ENCODE measurements at regions not wholly inside any gene's neighbourhood (a gene's known extent, or its start where the extent isn't known, plus 50 kb on each side); places are given as distances from the start of the nearest gene placed in this dataset.

- no peak overlapping the region for H3K27ac Mint-ChIP-seq (ENCODE audit: low read depth, unreplicated experiment)
- TF ChIP-seq CTCF (IDR thresholded peaks at IDR 0.05; ENCODE audit: unreplicated experiment) = no peak
- peaks cover 5% of the 10 kb centered on the region for H3K9me3 Mint-ChIP-seq (ENCODE audit: unreplicated experiment)
- no TSS peak for BruUV-seq (replicated peaks)
- ChIA-PET POLR2A (no interaction called here), CTCF (no interaction called here)
- no peak for DNase-seq (ENCODE audit: unreplicated experiment)
- no peaks in the 10 kb centered on the region for H3K4me1 Mint-ChIP-seq (ENCODE audit: insufficient read depth, unreplicated experiment)
- no peak overlapping the region for H3K4me3 Mint-ChIP-seq (ENCODE audit: unreplicated experiment)
- no peaks in the 10 kb centered on the region for H3K27me3 Mint-ChIP-seq (ENCODE audit: insufficient read depth, unreplicated experiment)
- H3K36me3 Mint-ChIP-seq (ENCODE audit: insufficient read depth, unreplicated experiment) = no peaks in the 10 kb centered on the region
- intact Hi-C loops (cut with micrococcal nuclease) = no loop called here
These were observed 250.7 kb upstream of the SALL3 start for GRCh38 chr18:78728784-78729467.

GRCh38 chr18:78730546-78730945, 249.1 kb upstream of the SALL3 start:
- ChIA-PET POLR2A (no interaction called here), CTCF (no interaction called here)
- H3K9me3 Mint-ChIP-seq (ENCODE audit: unreplicated experiment) = peaks cover 5% of the 10 kb centered on the region
- BruUV-seq (replicated peaks) = no TSS peak
- H3K4me3 Mint-ChIP-seq (ENCODE audit: unreplicated experiment) = no peak overlapping the region
- no peak for TF ChIP-seq CTCF (IDR thresholded peaks at IDR 0.05; ENCODE audit: unreplicated experiment)
- H3K36me3 Mint-ChIP-seq (ENCODE audit: insufficient read depth, unreplicated experiment) = no peaks in the 10 kb centered on the region
- H3K27ac Mint-ChIP-seq (ENCODE audit: low read depth, unreplicated experiment) = no peak overlapping the region
- no peaks in the 10 kb centered on the region for H3K27me3 Mint-ChIP-seq (ENCODE audit: insufficient read depth, unreplicated experiment)
- no peak for DNase-seq (ENCODE audit: unreplicated experiment)
- intact Hi-C loops (cut with micrococcal nuclease) = no loop called here
- no peaks in the 10 kb centered on the region for H3K4me1 Mint-ChIP-seq (ENCODE audit: insufficient read depth, unreplicated experiment)

- BruUV-seq (replicated peaks) = no TSS peak
- intact Hi-C loops (cut with micrococcal nuclease) = no loop called here
- POLR2A ChIA-PET = no interaction called here
- no peak for DNase-seq (ENCODE audit: unreplicated experiment)
- no peaks in the 10 kb centered on the region for H3K36me3 Mint-ChIP-seq (ENCODE audit: insufficient read depth, unreplicated experiment)
- H3K27ac Mint-ChIP-seq (ENCODE audit: low read depth, unreplicated experiment) = no peak overlapping the region
- H3K4me3 Mint-ChIP-seq (ENCODE audit: unreplicated experiment) = no peak overlapping the region
- no peak for TF ChIP-seq CTCF (IDR thresholded peaks at IDR 0.05; ENCODE audit: unreplicated experiment)
- CTCF ChIA-PET = no interaction called here
- H3K4me1 Mint-ChIP-seq (ENCODE audit: insufficient read depth, unreplicated experiment) = no peaks in the 10 kb centered on the region
- no peaks in the 10 kb centered on the region for H3K27me3 Mint-ChIP-seq (ENCODE audit: insufficient read depth, unreplicated experiment)
- peaks cover 5% of the 10 kb centered on the region for H3K9me3 Mint-ChIP-seq (ENCODE audit: unreplicated experiment)
These were observed 248.6 kb upstream of the SALL3 start for GRCh38 chr18:78731016-78731397.

- no peaks in the 10 kb centered on the region for H3K36me3 Mint-ChIP-seq (ENCODE audit: insufficient read depth, unreplicated experiment)
- DNase-seq (ENCODE audit: unreplicated experiment) = no peak
- H3K27ac Mint-ChIP-seq (ENCODE audit: low read depth, unreplicated experiment) = no peak overlapping the region
- ChIA-PET CTCF (no interaction called here), POLR2A (no interaction called here)
- no peak for TF ChIP-seq CTCF (IDR thresholded peaks at IDR 0.05; ENCODE audit: unreplicated experiment)
- H3K4me3 Mint-ChIP-seq (ENCODE audit: unreplicated experiment) = no peak overlapping the region
- BruUV-seq (replicated peaks) = no TSS peak
- intact Hi-C loops (cut with micrococcal nuclease) = no loop called here
- no peaks in the 10 kb centered on the region for H3K27me3 Mint-ChIP-seq (ENCODE audit: insufficient read depth, unreplicated experiment)
- H3K4me1 Mint-ChIP-seq (ENCODE audit: insufficient read depth, unreplicated experiment) = no peaks in the 10 kb centered on the region
- peaks cover 6% of the 10 kb centered on the region for H3K9me3 Mint-ChIP-seq (ENCODE audit: unreplicated experiment)
These were observed 248.1 kb upstream of the SALL3 start for GRCh38 chr18:78731398-78732032.

All from MCF 10A (cell line).